ENCODE measurements at regions not wholly inside any gene's neighbourhood (a gene's known extent, or its start where the extent isn't known, plus 50 kb on each side); places are given as distances from the start of the nearest gene placed in this dataset.

DNA sequence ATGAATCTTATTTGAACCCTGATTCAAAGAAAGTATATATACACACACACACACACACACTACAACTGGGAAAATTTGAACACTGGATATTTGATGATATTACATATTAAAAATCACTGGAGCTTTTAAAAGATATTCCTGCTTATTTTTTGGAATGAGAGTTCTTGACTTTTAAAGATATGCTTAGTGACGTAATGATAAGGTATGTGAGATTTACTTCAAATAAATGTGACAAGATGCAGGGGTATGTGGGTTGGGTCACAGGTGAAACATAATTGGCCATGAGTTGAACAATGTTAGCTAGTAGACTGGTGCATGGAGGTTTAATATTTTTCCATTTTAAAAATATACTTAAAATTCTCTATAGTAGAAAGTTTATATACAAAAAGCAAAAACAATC lies 258.6 kb downstream of the CBLN4 start:
- TF ChIP-seq, protein P1, sequence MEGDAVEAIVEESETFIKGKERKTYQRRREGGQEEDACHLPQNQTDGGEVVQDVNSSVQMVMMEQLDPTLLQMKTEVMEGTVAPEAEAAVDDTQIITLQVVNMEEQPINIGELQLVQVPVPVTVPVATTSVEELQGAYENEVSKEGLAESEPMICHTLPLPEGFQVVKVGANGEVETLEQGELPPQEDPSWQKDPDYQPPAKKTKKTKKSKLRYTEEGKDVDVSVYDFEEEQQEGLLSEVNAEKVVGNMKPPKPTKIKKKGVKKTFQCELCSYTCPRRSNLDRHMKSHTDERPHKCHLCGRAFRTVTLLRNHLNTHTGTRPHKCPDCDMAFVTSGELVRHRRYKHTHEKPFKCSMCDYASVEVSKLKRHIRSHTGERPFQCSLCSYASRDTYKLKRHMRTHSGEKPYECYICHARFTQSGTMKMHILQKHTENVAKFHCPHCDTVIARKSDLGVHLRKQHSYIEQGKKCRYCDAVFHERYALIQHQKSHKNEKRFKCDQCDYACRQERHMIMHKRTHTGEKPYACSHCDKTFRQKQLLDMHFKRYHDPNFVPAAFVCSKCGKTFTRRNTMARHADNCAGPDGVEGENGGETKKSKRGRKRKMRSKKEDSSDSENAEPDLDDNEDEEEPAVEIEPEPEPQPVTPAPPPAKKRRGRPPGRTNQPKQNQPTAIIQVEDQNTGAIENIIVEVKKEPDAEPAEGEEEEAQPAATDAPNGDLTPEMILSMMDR (IDR thresholded peaks at IDR 0.05), result no peak
- TF ChIP-seq POLR2AphosphoS5 (IDR thresholded peaks at IDR 0.05) (no peak), POLR2A (IDR thresholded peaks at IDR 0.05) (no peak)
